H1 (cell line): ENCODE measurements at regions not wholly inside any gene's neighbourhood (a gene's known extent, or its start where the extent isn't known, plus 50 kb on each side); places are given as distances from the start of the nearest gene placed in this dataset.

ENCODE experiments used
- EZH2 ChIP-seq: fragments of 200-600 bp; sonication (generic); IDR thresholded peaks from 2 replicates; pipeline ENCODE4 v1.7.1; 2012; ENCODE audit warnings: low read depth, mild to moderate bottlenecking, moderate library complexity, low read length, inconsistent platforms; ENCODE audit not compliant: severe bottlenecking
- RAD21 ChIP-seq, 2 experiments: IDR thresholded peaks in 1 of 2; conservative IDR thresholded peaks in 1 of 2; 2 replicates each; pipeline ENCODE4 v1.6.1; 2011; ENCODE audit warnings: low read depth in 2 of 2, low read length in 2 of 2, improper control_type of control experiment in 1 of 2, inconsistent platforms in 1 of 2, mild to moderate bottlenecking in 1 of 2, moderate library complexity in 1 of 2
- RNF2 ChIP-seq: fragments of 200-900, 300-1000 bp; sonication (generic); IDR thresholded peaks from 2 replicates; pipeline ENCODE4 v1.7.1; 2016; ENCODE audit warnings: borderline replicate concordance, low read depth, mild to moderate bottlenecking, antibody characterized with exemption, low read length; ENCODE audit not compliant: poor library complexity, severe bottlenecking; ENCODE audit errors: missing control alignments
- TF ChIP-seq, protein P1 (sequence below): IDR thresholded peaks from 2 replicates; pipeline ENCODE4 v1.6.1; 2012; ENCODE audit warnings: low read length, inconsistent platforms

- no peak for TF ChIP-seq RNF2
- TF ChIP-seq, protein P1, sequence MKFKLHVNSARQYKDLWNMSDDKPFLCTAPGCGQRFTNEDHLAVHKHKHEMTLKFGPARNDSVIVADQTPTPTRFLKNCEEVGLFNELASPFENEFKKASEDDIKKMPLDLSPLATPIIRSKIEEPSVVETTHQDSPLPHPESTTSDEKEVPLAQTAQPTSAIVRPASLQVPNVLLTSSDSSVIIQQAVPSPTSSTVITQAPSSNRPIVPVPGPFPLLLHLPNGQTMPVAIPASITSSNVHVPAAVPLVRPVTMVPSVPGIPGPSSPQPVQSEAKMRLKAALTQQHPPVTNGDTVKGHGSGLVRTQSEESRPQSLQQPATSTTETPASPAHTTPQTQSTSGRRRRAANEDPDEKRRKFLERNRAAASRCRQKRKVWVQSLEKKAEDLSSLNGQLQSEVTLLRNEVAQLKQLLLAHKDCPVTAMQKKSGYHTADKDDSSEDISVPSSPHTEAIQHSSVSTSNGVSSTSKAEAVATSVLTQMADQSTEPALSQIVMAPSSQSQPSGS, result no peak
- TF ChIP-seq EZH2, result no peak
- no peak for TF ChIP-seq RAD21 (IDR thresholded peaks at IDR 0.05 in 1 of 2, conservative IDR thresholded peaks at IDR 0.05 in 1 of 2; ENCODE audit: low read depth in 2 of 2, low read length in 2 of 2)
Measured at GRCh38 chr5:87152886-87153285, 114.8 kb upstream of the RASA1 start.
